ENCODE measurements at regions not wholly inside any gene's neighbourhood (a gene's known extent, or its start where the extent isn't known, plus 50 kb on each side); places are given as distances from the start of the nearest gene placed in this dataset.

DNA sequence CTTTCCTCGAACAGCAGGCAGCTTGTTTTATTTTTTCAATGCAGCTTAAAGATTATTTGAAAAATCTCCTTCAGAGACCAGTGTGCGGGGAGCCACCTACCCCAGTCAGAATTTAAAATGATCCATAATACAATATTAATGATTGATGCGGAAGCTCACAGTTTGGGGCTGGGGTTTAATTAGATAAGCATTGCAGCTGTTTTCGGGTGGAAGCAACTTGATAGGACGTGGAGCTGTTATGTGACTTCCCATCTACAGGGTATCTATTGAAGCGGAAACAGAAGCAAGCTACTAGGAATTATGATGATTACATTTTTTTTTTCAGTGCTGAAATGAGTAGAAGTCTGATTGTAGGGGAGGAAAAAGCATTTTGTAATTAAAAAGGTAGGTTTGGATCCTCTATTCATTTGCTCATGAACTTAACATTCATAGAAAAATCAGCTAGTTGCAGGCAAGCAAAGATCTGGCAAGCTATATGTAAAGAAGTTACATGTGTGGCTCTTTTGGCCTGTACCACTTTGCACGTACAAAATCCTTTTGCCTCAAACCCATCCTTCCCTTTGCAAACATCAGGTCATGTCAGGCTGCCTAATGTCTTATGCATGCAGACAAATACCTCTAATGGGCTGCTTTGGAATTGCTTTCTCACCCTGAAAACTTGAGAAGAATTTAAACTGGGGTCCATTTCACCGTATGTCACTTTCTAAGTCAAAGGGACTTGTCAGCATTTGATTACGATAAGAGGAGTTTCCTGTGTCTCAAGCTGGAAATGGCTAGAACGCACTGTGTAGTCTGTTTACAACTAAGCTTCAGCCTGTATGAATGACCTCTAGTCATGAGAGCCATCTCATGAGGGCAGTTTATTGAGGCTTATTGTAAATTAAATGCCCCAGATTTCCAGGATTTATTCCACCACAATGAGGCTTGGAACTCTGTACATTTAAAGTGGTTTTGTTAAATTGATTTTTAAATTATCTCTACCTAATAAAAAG, 267.1 kb upstream of the TMTC4 start:
- Mint-ChIP-seq H3K4me3 (no peak overlapping the region), H3K27me3 (no peaks in the 10 kb centered on the region), H3K27ac (no peak overlapping the region), H3K4me1 (no peaks in the 10 kb centered on the region), H3K36me3 (ENCODE audit: low read depth) (no peaks in the 10 kb centered on the region), H3K9me3 (no peaks in the 10 kb centered on the region)
- ChIA-PET POLR2A (no interaction called here), CTCF (no interaction called here)
- TF ChIP-seq, protein P1, sequence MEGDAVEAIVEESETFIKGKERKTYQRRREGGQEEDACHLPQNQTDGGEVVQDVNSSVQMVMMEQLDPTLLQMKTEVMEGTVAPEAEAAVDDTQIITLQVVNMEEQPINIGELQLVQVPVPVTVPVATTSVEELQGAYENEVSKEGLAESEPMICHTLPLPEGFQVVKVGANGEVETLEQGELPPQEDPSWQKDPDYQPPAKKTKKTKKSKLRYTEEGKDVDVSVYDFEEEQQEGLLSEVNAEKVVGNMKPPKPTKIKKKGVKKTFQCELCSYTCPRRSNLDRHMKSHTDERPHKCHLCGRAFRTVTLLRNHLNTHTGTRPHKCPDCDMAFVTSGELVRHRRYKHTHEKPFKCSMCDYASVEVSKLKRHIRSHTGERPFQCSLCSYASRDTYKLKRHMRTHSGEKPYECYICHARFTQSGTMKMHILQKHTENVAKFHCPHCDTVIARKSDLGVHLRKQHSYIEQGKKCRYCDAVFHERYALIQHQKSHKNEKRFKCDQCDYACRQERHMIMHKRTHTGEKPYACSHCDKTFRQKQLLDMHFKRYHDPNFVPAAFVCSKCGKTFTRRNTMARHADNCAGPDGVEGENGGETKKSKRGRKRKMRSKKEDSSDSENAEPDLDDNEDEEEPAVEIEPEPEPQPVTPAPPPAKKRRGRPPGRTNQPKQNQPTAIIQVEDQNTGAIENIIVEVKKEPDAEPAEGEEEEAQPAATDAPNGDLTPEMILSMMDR (IDR thresholded peaks at IDR 0.05) = no peak
- DNase-seq = no peak
- intact Hi-C loops (cut with micrococcal nuclease) = no loop called here
- no peak for ATAC-seq (ENCODE audit: low read depth)

DNA sequence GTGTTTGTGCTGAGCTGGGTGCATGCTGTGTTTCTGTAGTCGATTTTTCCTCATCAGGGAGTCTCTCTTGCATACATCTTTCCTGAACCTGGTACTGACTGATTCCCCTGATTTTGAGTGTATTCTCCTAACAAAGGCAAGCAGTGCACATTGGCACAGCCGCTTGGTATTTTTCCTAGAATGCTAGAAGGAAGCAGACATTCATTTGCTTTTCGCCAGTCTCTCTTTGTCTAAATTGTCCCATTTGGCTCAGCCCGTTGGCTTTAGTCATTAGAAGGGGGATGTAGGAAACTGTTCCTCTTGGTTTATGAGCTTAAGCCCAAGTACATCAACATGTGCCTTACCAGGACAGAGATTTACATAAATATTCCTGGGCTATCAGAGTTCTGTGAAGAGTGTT, 266.1 kb upstream of the TMTC4 start:
- CTCF ChIA-PET = no interaction called here
- Mint-ChIP-seq H3K9me3 (no peaks in the 10 kb centered on the region), H3K36me3 (ENCODE audit: low read depth) (no peaks in the 10 kb centered on the region), H3K4me1 (no peaks in the 10 kb centered on the region), H3K27ac (no peak overlapping the region), H3K4me3 (no peak overlapping the region), H3K27me3 (no peaks in the 10 kb centered on the region)
- POLR2A ChIA-PET = no interaction called here
- TF ChIP-seq, protein P1 (IDR thresholded peaks at IDR 0.05) = no peak
- ATAC-seq (ENCODE audit: low read depth) = no peak
- intact Hi-C loops (cut with micrococcal nuclease) = no loop called here
- no peak for DNase-seq

DNA sequence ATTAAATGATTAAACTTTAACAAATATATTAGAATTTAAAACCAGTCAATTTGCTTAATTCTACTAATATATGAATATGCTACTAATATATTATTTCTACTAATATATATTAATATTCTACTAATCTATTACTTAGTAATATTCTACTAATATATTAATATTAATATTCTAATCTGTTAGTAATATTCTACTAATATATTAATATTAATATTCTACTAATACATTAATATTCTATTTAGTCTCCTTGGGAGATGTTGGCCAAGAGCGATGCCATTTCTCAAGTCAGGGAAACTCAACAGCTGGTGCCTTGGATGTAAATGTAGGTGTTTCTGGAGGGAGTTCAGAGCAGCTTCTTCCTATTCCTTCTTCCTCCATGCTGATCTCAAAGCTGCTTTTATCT, 259.2 kb upstream of the TMTC4 start:
- Mint-ChIP-seq H3K36me3 (ENCODE audit: low read depth) (no peaks in the 10 kb centered on the region), H3K4me1 (no peaks in the 10 kb centered on the region), H3K27ac (no peak overlapping the region), H3K27me3 (no peaks in the 10 kb centered on the region), H3K4me3 (no peak overlapping the region), H3K9me3 (no peaks in the 10 kb centered on the region)
- intact Hi-C loops (cut with micrococcal nuclease) = no loop called here
- CTCF ChIA-PET = no interaction called here
- no peak for DNase-seq
- POLR2A ChIA-PET = no interaction called here
- ATAC-seq (ENCODE audit: low read depth) = no peak
- TF ChIP-seq, protein P1 (IDR thresholded peaks at IDR 0.05) = no peak

DNA sequence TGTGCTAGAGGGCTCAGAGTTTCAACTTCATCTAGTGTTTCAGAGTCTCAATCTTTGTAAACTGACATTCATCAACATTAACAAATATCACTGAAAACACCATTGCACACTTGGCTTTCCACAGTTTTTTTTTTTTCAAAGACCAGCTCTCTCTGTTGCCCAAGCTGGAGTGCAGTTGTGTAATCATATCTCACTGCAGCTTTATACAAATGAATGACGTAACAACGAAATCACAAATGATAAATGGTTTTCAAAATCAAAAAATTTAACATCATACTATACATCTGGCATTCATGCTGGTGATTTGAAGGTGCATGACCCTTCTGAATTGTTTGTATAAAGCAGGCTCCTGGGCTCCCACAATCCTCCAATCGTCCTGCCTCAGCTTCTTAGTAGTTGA, 248.0 kb upstream of the TMTC4 start:
- no peaks in the 10 kb centered on the region for H3K9me3 Mint-ChIP-seq
- CTCF ChIA-PET = no interaction called here
- no peaks in the 10 kb centered on the region for H3K27me3 Mint-ChIP-seq
- POLR2A ChIA-PET = no interaction called here
- H3K27ac Mint-ChIP-seq = no peak overlapping the region
- TF ChIP-seq, protein P1 (IDR thresholded peaks at IDR 0.05) = no peak
- DNase-seq (no peak), ATAC-seq (ENCODE audit: low read depth) (no peak)
- no peak overlapping the region for H3K4me3 Mint-ChIP-seq
- H3K4me1 Mint-ChIP-seq = no peaks in the 10 kb centered on the region
- no peaks in the 10 kb centered on the region for H3K36me3 Mint-ChIP-seq (ENCODE audit: low read depth)
- intact Hi-C loops (cut with micrococcal nuclease) = no loop called here

DNA sequence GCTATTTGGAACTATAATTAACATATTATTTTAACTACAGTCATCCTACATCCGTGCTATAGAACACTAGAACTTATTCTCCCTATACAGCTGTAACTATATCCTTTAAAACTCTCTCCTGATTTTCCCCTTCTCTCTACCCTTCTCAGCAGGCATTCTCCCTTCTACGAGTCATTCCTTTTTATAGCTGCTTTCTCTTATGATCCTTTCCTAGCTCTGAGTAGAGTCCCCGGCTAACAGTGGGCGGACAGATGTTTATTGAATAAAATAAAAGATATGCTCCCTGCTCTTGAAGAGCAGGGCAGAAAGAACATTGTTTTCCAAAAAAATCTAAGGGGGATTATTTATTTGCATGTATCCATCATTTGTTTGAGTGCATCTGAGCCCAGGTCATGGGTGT, 246.5 kb upstream of the TMTC4 start:
- no peaks in the 10 kb centered on the region for H3K9me3 Mint-ChIP-seq
- H3K36me3 Mint-ChIP-seq (ENCODE audit: low read depth) = no peaks in the 10 kb centered on the region
- H3K4me1 Mint-ChIP-seq = no peaks in the 10 kb centered on the region
- DNase-seq (no peak), ATAC-seq (ENCODE audit: low read depth) (no peak)
- H3K27me3 Mint-ChIP-seq = no peaks in the 10 kb centered on the region
- no peak overlapping the region for H3K27ac Mint-ChIP-seq
- ChIA-PET CTCF (no interaction called here), POLR2A (no interaction called here)
- TF ChIP-seq, protein P1 (IDR thresholded peaks at IDR 0.05) = no peak
- intact Hi-C loops (cut with micrococcal nuclease) = no loop called here
- H3K4me3 Mint-ChIP-seq = no peak overlapping the region

Measured in activated B cell treated with CpG ODN at 0.5 μM for 24 hours (primary cell).